IPS-18a (cell line): ENCODE measurements at regions not wholly inside any gene's neighbourhood (a gene's known extent, or its start where the extent isn't known, plus 50 kb on each side); places are given as distances from the start of the nearest gene placed in this dataset.

Experiments used
- H3K27ac ChIP-seq: one replicate; pipeline ENCODE4 v1.5.1; 2013; ENCODE audit warnings: low read length
- H3K27me3 ChIP-seq: one replicate; pipeline ENCODE4 v1.6.1; 2013; ENCODE audit warnings: mild to moderate bottlenecking, low read length; ENCODE audit not compliant: control insufficient read depth, insufficient read depth
- H3K36me3 ChIP-seq: one replicate; pipeline ENCODE4 v1.6.1; 2013; ENCODE audit warnings: low read depth, low read length; ENCODE audit not compliant: control insufficient read depth
- H3K4me1 ChIP-seq: one replicate; pipeline ENCODE4 v1.6.1; 2013; ENCODE audit warnings: low read depth, low read length; ENCODE audit not compliant: control insufficient read depth
- H3K4me3 ChIP-seq: one replicate; pipeline ENCODE4 v1.5.1; 2013; ENCODE audit warnings: low read length
- H3K9ac ChIP-seq: one replicate; pipeline ENCODE4 v1.6.1; 2013; ENCODE audit warnings: mild to moderate bottlenecking, low read length, moderate library complexity
- H3K9me3 ChIP-seq: one replicate; pipeline ENCODE4 v1.6.1; 2013; ENCODE audit warnings: low read depth, low read length; ENCODE audit not compliant: control insufficient read depth

DNA sequence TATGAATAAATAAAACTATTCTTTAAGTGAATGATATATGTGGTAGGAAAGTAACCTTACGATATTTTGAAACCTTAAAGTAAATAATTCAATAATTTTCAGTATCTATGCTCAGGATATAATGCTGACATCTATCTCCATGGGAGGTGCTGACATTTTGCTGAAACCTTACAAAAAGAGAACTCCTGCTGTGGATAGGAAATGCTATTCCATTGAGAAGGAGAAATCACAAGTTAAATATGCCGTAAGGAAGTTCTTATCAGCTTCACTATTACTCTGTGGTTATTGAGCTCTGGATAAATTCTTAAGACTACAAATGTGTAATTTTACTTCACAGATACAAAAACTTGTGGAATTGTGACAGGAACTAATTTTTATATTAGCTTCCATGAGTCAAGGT is 722.1 kb downstream of the TMTC2 start:
- Histone ChIP-seq H3K36me3 (no peaks in the 10 kb centered on the region), H3K9me3 (no peaks in the 10 kb centered on the region), H3K4me3 (no peak overlapping the region), H3K27me3 (no peaks in the 10 kb centered on the region), H3K9ac (no peak overlapping the region), H3K27ac (no peak overlapping the region), H3K4me1 (no peaks in the 10 kb centered on the region)

DNA sequence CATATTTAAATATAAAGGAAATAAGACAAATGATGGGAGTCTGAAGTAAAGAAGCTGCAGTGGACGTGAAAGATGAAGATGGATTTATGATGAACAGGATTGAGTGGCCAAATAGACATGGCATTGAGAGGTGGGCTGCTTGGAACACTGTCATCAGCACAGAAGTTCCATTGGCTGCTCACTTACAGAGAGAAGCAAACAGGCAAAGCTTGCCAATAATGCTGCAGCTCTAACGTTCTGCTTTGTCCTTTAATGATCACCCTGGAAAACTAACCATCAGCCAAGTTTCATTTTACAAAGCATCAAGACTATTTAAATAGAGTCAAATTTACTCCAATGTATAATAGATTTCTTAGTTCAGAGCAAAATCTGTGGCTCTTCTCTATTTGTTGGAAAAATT is 721.4 kb downstream of the TMTC2 start:
- H3K27me3 ChIP-seq, result no peaks in the 10 kb centered on the region
- H3K4me3 ChIP-seq, result no peak overlapping the region
- no peaks in the 10 kb centered on the region for H3K36me3 ChIP-seq
- no peaks in the 10 kb centered on the region for H3K4me1 ChIP-seq
- no peak overlapping the region for H3K9ac ChIP-seq
- no peaks in the 10 kb centered on the region for H3K9me3 ChIP-seq
- H3K27ac ChIP-seq, result no peak overlapping the region

DNA sequence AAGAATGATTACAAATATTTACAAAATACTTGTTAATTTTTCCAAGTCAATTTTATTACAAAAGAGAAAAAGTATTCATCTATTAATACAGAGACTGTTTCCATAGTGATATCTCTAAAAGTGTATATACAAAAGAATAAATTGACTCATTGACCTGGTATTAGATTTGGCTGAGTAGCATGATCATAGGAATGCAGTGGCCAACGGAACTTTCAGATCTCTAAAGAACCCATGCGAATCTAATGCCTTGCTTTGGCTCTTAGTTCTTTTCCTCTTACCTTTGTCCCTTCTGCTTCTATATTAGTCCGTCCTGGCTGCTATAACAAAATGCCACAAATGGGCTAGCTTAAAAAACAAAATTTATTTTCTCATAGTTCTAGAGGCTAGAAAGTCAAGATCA is 717.8 kb downstream of the TMTC2 start:
- no peak overlapping the region for H3K27ac ChIP-seq
- no peaks in the 10 kb centered on the region for H3K36me3 ChIP-seq
- no peaks in the 10 kb centered on the region for H3K27me3 ChIP-seq
- no peak overlapping the region for H3K4me3 ChIP-seq
- no peaks in the 10 kb centered on the region for H3K9me3 ChIP-seq
- no peaks in the 10 kb centered on the region for H3K4me1 ChIP-seq
- no peak overlapping the region for H3K9ac ChIP-seq

DNA sequence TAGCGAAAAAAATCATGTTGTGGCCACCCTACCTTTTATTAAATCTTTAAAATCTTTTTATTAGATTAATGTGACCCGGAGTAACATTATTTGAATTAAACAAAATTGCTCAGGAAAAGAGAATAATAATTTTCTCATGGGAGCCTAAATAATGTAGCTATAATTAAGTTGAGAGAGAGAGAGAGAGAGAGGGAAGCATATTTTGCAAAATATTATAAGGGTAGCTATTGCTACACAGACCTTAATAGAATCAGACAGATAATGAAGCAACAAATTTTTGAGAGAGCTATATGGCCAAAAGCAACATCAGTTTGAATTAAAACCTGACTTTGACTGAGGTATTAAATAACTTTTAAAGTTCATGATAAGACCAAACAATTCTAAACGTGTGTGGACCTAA is 703.5 kb downstream of the TMTC2 start:
- Histone ChIP-seq H3K36me3 (no peaks in the 10 kb centered on the region), H3K4me3 (no peak overlapping the region), H3K27ac (no peak overlapping the region), H3K9ac (no peak overlapping the region), H3K9me3 (no peaks in the 10 kb centered on the region), H3K27me3 (no peaks in the 10 kb centered on the region), H3K4me1 (no peaks in the 10 kb centered on the region)

DNA sequence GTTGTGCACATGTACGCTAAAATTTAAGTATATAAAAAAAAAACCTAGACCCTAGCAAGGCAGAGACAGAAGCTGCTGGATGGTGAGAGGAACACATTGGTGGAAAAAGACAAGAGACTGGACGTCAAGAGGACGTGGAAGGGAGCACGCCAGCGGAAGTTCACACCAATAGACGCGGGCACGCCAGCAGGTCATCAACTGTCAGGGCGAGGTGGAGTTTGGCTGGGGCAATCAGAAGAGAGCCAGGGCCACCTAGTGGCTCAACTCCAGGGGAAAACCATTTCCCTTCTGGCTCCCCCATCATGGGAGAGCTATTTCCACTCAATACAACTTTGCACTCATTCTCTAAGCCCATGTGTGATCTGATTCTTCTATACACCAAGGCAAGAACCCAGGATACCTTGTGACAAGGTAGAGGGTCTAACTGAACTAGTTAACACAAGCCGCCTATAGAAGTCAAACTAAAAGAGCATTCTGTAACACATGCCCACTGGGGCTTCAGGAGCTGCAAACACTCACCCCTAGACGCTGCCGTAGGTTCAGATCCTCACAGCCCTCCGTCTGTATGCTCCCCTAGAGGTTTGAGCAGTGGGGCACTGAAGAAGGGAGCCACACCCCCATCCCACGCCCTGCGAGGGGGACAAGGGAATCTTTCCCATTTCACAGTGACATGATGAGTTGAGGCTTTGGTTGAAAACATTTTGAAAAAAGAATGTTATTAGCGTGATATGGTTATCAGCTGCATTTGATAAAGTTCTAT is 702.7 kb downstream of the TMTC2 start:
- no peak overlapping the region for H3K4me3 ChIP-seq
- H3K27ac ChIP-seq, result no peak overlapping the region
- no peak overlapping the region for H3K9ac ChIP-seq
- no peaks in the 10 kb centered on the region for H3K4me1 ChIP-seq
- no peaks in the 10 kb centered on the region for H3K36me3 ChIP-seq
- H3K27me3 ChIP-seq, result no peaks in the 10 kb centered on the region
- H3K9me3 ChIP-seq, result no peaks in the 10 kb centered on the region

DNA sequence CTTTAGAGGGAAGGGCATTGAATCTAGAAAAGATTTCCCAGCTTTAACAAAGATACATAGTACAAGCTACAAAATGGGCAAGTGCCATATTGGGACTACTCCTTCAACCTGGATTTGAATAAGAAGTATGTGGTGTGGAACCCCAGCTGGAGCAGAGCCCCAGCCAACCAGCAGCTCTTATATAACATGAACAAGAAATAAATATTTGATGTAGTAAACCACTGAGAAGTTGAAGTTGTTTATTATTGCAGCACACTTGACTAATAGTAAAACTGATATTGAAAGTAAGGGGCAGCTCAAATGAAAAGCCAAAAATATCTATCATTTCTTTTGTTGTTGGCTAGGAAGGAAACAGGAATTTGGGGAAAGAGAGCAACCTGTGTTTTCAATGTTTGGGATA is 701.8 kb downstream of the TMTC2 start:
- Histone ChIP-seq H3K27me3 (no peaks in the 10 kb centered on the region), H3K27ac (no peak overlapping the region), H3K9ac (no peak overlapping the region), H3K9me3 (no peaks in the 10 kb centered on the region), H3K4me3 (no peak overlapping the region), H3K4me1 (no peaks in the 10 kb centered on the region), H3K36me3 (no peaks in the 10 kb centered on the region)

DNA sequence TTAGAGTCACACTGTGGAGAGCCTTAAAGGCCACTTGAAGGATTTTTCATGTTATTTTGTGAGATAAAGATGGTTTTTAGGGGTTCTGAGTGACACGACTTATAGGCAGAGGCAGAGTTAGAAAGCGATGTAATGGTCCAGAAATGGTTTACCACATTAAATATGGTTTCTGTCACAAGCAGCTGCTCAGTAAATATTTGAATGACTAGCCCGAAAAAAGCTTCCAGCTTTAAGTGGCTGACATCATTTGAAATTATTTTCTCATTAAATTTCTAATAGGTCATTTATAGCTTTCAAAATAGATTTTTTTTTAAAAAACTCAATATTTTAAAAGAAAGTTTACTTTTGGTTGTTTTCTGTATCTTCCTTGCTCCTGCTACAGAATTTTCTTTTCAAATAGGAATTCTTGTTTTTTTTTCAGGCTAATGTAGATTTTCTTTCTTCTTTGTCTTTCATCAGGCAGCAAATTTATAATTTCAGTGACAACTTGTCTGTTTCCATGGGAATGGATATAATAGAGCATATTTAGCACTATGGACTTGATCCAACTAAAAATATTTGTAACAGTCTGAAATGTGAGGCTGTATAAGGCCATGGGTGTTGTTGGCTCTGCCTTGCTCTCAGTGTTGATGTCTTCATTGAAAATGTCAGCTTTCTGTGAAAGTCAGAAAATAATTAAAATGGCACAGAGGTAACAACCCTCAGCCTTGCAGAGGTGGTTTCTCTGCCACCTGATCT is 700.0 kb downstream of the TMTC2 start:
- Histone ChIP-seq H3K27me3 (no peaks in the 10 kb centered on the region), H3K4me1 (no peaks in the 10 kb centered on the region), H3K9me3 (no peaks in the 10 kb centered on the region)

DNA sequence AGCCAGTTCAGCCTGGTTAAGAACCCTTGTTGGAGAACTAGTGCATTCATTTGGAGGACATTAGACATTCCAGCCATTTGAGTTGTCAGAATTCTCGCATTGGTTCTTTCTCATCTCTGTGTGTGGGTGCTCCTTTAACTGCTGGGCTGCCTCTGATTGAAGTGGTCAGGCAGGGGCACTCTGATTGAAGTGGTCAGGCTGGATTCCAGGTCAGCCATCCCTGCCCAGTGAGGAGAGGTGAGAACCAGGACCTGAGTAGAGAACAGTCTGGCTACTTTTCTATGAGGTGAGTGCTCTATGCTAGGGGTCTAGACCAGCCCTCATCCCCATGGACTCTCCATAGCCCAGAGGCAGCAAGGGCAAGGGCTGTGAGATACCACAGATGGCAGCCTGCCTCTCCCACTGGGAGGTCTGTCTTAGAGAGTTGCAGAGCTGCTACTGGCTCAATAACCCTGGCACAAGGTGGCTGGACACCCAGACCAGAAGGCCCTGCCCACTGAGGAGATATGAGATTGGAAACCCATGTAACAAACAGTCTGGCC is 691.6 kb downstream of the TMTC2 start:
- no peaks in the 10 kb centered on the region for H3K27me3 ChIP-seq
- no peak overlapping the region for H3K9ac ChIP-seq
- H3K9me3 ChIP-seq, result no peaks in the 10 kb centered on the region
- H3K4me1 ChIP-seq, result no peaks in the 10 kb centered on the region
- no peak overlapping the region for H3K27ac ChIP-seq
- H3K4me3 ChIP-seq, result no peak overlapping the region
- H3K36me3 ChIP-seq, result no peaks in the 10 kb centered on the region

More for the DNA sequence above, 700.0 kb downstream of the TMTC2 start:
- no peaks in the 10 kb centered on the region for H3K36me3 ChIP-seq
- no peak overlapping the region for H3K4me3 ChIP-seq
- no peak overlapping the region for H3K9ac ChIP-seq
- no peak overlapping the region for H3K27ac ChIP-seq

DNA sequence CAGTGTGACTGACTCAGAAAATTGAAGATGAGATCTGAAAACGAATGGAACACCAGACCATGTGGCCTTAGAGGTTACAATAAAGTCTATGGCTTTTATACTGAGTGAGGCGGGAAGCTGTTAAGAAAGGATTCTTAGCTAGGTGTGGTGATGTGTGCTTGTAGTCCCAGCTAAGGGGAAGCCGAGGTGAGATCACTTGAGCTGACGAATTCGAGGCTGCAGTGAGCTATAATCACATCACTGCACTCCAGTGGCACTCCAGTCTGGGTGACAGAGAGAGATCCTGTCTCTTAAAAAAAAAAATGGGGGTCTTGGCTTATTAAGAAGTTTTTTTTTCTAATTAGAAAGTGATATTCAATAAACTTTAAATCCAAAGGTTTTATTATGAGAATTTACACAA is 678.6 kb downstream of the TMTC2 start:
- Histone ChIP-seq H3K9ac (no peak overlapping the region), H3K27me3 (no peaks in the 10 kb centered on the region), H3K9me3 (no peaks in the 10 kb centered on the region), H3K4me1 (peaks cover 11% of the 10 kb centered on the region), H3K36me3 (no peaks in the 10 kb centered on the region), H3K4me3 (no peak overlapping the region), H3K27ac (no peak overlapping the region)

DNA sequence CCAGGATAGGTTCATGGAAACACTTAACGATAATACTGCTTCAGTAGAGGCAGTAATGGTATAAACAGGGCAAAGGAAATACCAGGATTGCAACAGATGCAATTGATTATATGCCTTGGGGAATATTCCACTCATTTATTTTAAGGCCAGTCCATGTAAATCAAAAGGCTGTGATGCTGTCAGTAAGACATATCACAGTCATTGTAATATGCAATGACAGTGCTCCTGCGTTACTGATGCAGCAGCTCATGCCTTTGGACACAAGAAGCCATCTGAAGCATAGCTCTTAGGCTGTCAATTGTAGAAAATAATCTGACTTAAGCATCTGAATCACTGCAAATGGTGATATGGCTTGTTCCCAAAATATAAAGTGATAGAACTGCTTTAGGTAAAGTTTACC is 674.8 kb downstream of the TMTC2 start:
- H3K4me1 ChIP-seq, result peaks cover 9% of the 10 kb centered on the region
- H3K36me3 ChIP-seq, result no peaks in the 10 kb centered on the region
- no peak overlapping the region for H3K9ac ChIP-seq
- no peak overlapping the region for H3K4me3 ChIP-seq
- H3K9me3 ChIP-seq, result no peaks in the 10 kb centered on the region
- H3K27ac ChIP-seq, result no peak overlapping the region
- H3K27me3 ChIP-seq, result no peaks in the 10 kb centered on the region

DNA sequence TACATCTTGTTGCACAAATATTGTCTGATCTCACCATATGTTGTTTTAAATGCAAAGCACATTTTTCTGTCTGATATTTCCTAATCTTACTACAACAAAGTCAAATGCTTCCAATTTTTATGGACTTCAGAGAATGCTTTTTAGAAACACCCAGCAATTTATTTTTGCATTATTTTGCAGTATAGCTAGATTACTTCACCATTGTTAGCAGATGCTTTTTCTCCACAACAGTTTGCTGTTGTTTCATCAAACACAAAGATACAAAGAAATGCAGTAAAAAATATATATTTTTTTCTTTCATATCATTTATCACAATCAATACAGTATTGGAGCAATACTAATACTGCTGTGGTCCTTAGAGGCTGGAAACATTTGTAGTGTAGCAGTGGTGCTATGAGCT is 674.4 kb downstream of the TMTC2 start:
- H3K4me3 ChIP-seq, result no peak overlapping the region
- no peaks in the 10 kb centered on the region for H3K27me3 ChIP-seq
- no peaks in the 10 kb centered on the region for H3K9me3 ChIP-seq
- H3K27ac ChIP-seq, result no peak overlapping the region
- H3K9ac ChIP-seq, result no peak overlapping the region
- H3K4me1 ChIP-seq, result peaks cover 5% of the 10 kb centered on the region
- H3K36me3 ChIP-seq, result no peaks in the 10 kb centered on the region
